Esophagus squamous epithelium (tissue), 5 donors: ENCODE measurements at regions not wholly inside any gene's neighbourhood (a gene's known extent, or its start where the extent isn't known, plus 50 kb on each side); places are given as distances from the start of the nearest gene placed in this dataset.

Experiments
- DNase-seq: peaks from one replicate; lab custom pipeline; 2025; lab: John Stamatoyannopoulos, UW
- H3K27ac ChIP-seq, 4 donors: fragments of 200-600 bp; sonication (generic); one replicate each; pipeline ENCODE4 v1.5.1; 2016 to 2019; ENCODE audit warnings: mild to moderate bottlenecking in 1 of 4
- H3K27me3 ChIP-seq, 4 donors: fragments of 200-600 bp; sonication (generic); 1 replicate in 3 of 4; 2 replicates in 1 of 4; pipeline versions ENCODE4 v1.5.1 to v1.6.0; 2017 to 2021; ENCODE audit warnings: antibody characterized with exemption in 1 of 4
- H3K36me3 ChIP-seq, 3 donors: fragments of 200-600 bp; sonication (generic); one replicate each; pipeline ENCODE4 v1.5.1; 2016 to 2019
- H3K4me1 ChIP-seq, 3 donors: fragments of 200-600 bp; sonication (generic); one replicate each; pipeline ENCODE4 v1.5.1; 2017 to 2019
- H3K4me3 ChIP-seq, 4 donors: fragments of 200-600 bp; sonication (generic); 1 replicate in 3 of 4; 2 replicates in 1 of 4; pipeline ENCODE4 v1.5.1; 2016 to 2019; ENCODE audit warnings: mild to moderate bottlenecking in 2 of 4, moderate library complexity in 1 of 4
- H3K9me3 ChIP-seq, 3 donors: fragments of 200-600 bp; sonication (generic); one replicate each; pipeline ENCODE4 v1.5.1; 2016 to 2019
- CTCF ChIP-seq, 6 experiments: fragments of 450-650 bp in 4 of 6; fragments of 200-600 bp in 2 of 6; sonication (generic) in 2 of 6; IDR thresholded peaks; one replicate each; pipeline ENCODE4 v1.5.1; 2016 to 2019; ENCODE audit warnings: antibody characterized with exemption in 6 of 6, mild to moderate bottlenecking in 4 of 6, moderate library complexity in 4 of 6
- POLR2A ChIP-seq, 4 donors: fragments of 450-650 bp; IDR thresholded peaks; one replicate each; pipeline ENCODE4 v1.6.1; 2017; ENCODE audit warnings: antibody characterized with exemption in 4 of 4, mild to moderate bottlenecking in 4 of 4, moderate library complexity in 3 of 4
- WGBS, 2 donors: methylation state at CpG; one replicate each; pipeline ENCODE4 v1.1.5; 2018; 5-methylcytosine and 5-hydroxymethylcytosine counted together
- intact Hi-C: fragments of 100-400 bp; cut with DNase I; formaldehyde crosslinking; loops from one replicate; pipeline ENCODE4 v1.15.0; 2022
- donor health status: DM: yes; HTN: yes; CAD: no.

- no peaks in the 10 kb centered on the region for H3K9me3 ChIP-seq
- no peak overlapping the region for H3K4me3 ChIP-seq
- intact Hi-C loops: no loop called here
- no peaks in the 10 kb centered on the region for H3K36me3 ChIP-seq
- H3K4me1 ChIP-seq: no peaks in the 10 kb centered on the region
- TF ChIP-seq CTCF (IDR thresholded peaks at IDR 0.05): no peak
- no peak for TF ChIP-seq POLR2A (IDR thresholded peaks at IDR 0.05)
- no peak overlapping the region for H3K27ac ChIP-seq
- DNase-seq: no peak
- WGBS, 2 donors: 83 to 86% methylated on average over 2 of the region's 2 CpGs
- H3K27me3 ChIP-seq: no peaks in the 10 kb centered on the region
Measured at GRCh38 chr17:71257096-71257495, 863.7 kb upstream of the SOX9 start.

- H3K27ac ChIP-seq: no peak overlapping the region
- intact Hi-C loops: no loop called here
- no peaks in the 10 kb centered on the region for H3K36me3 ChIP-seq
- H3K4me3 ChIP-seq: no peak overlapping the region
- 35 to 36% methylated on average over 6 of the region's 6 CpGs for WGBS, 2 donors
- DNase-seq: no peak
- H3K9me3 ChIP-seq: no peaks in the 10 kb centered on the region
- no peaks in the 10 kb centered on the region for H3K4me1 ChIP-seq
- no peaks in the 10 kb centered on the region for H3K27me3 ChIP-seq
- TF ChIP-seq POLR2A (IDR thresholded peaks at IDR 0.05): no peak
- no peak for TF ChIP-seq CTCF (IDR thresholded peaks at IDR 0.05)
Measured at GRCh38 chr17:71260366-71260940, 860.4 kb upstream of the SOX9 start.

- Histone ChIP-seq H3K4me1 (no peaks in the 10 kb centered on the region), H3K4me3 (no peak overlapping the region), H3K36me3 (no peaks in the 10 kb centered on the region), H3K27me3 (no peaks in the 10 kb centered on the region), H3K27ac (no peak overlapping the region), H3K9me3 (peaks cover 0 to 11% (median 0%) of the 10 kb centered on the region in 3 donors)
- no peak for DNase-seq
- TF ChIP-seq CTCF (IDR thresholded peaks at IDR 0.05) (no peak), POLR2A (IDR thresholded peaks at IDR 0.05) (no peak)
- intact Hi-C loops: no loop called here
- 63 to 70% methylated on average over 3 of the region's 3 CpGs for WGBS, 2 donors
Measured at GRCh38 chr17:71262586-71262985, 858.2 kb upstream of the SOX9 start.

GRCh38 chr17:71267668-71268067 is 853.2 kb upstream of the SOX9 start:
- Histone ChIP-seq H3K36me3 (no peaks in the 10 kb centered on the region), H3K27me3 (no peaks in the 10 kb centered on the region), H3K27ac (no peak overlapping the region), H3K9me3 (peaks cover 0 to 13% (median 0%) of the 10 kb centered on the region in 3 donors), H3K4me1 (no peaks in the 10 kb centered on the region), H3K4me3 (no peak overlapping the region)
- WGBS, 2 donors: 63 to 71% methylated on average over 1 of the region's 1 CpG
- TF ChIP-seq POLR2A (IDR thresholded peaks at IDR 0.05) (no peak), CTCF (IDR thresholded peaks at IDR 0.05) (no peak)
- no peak for DNase-seq
- intact Hi-C loops: no loop called here

GRCh38 chr17:71269201-71269600 is 851.6 kb upstream of the SOX9 start:
- Histone ChIP-seq H3K36me3 (no peaks in the 10 kb centered on the region), H3K27ac (no peak overlapping the region), H3K4me3 (no peak overlapping the region), H3K4me1 (no peaks in the 10 kb centered on the region), H3K27me3 (no peaks in the 10 kb centered on the region), H3K9me3 (peaks cover 0 to 13% (median 0%) of the 10 kb centered on the region in 3 donors)
- WGBS, 2 donors: 83 to 85% methylated on average over 1 of the region's 1 CpG
- no peak for DNase-seq
- intact Hi-C loops: no loop called here
- TF ChIP-seq CTCF (IDR thresholded peaks at IDR 0.05): no peak
- TF ChIP-seq POLR2A (IDR thresholded peaks at IDR 0.05): no peak
